ENCODE measurements at regions not wholly inside any gene's neighbourhood (a gene's known extent, or its start where the extent isn't known, plus 50 kb on each side); places are given as distances from the start of the nearest gene placed in this dataset.
A peak's percentile ranks its signal among the peaks of the same experiment; 100 is the strongest.
"Not testable (repeated sequence)": the region's sequence is repeated elsewhere in the genome, so short reads cannot be mapped to it uniquely, and the experiment has no call there.

DNA sequence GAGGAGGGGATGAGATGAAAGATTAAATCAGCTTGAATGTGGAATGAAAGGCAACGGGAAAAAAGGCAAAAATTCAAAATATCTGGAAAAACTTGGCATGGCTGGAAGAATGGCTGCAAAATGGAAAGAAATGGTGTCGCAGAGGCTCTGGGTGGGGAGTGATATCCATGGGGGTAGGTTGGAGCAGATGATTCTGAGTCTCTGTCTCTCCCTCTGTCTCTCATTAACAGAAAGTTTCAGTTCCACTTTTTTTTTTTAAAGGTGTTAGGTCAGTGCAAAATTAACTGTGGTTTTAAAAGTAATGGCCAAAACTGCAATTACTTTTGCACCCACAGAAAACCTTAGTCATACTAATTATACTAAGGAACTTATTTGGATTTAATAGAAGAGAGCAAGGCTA lies 931.1 kb upstream of the USP9Y start:
- no peak overlapping the region for H3K27ac ChIP-seq (ENCODE audit: low read depth in 2 of 2, low read length in 2 of 2)
- H3K4me1 ChIP-seq (ENCODE audit: control insufficient read depth in 2 of 3, insufficient read depth in 2 of 3, low read depth in 1 of 3, low read length in 3 of 3), result no peaks in the 10 kb centered on the region
- H3K27me3 ChIP-seq (ENCODE audit: control insufficient read depth, insufficient read depth, low read length), result no peaks in the 10 kb centered on the region
- TF ChIP-seq, protein P1, sequence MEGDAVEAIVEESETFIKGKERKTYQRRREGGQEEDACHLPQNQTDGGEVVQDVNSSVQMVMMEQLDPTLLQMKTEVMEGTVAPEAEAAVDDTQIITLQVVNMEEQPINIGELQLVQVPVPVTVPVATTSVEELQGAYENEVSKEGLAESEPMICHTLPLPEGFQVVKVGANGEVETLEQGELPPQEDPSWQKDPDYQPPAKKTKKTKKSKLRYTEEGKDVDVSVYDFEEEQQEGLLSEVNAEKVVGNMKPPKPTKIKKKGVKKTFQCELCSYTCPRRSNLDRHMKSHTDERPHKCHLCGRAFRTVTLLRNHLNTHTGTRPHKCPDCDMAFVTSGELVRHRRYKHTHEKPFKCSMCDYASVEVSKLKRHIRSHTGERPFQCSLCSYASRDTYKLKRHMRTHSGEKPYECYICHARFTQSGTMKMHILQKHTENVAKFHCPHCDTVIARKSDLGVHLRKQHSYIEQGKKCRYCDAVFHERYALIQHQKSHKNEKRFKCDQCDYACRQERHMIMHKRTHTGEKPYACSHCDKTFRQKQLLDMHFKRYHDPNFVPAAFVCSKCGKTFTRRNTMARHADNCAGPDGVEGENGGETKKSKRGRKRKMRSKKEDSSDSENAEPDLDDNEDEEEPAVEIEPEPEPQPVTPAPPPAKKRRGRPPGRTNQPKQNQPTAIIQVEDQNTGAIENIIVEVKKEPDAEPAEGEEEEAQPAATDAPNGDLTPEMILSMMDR (IDR thresholded peaks at IDR 0.05; ENCODE audit: borderline replicate concordance, extremely low read depth, insufficient read depth), result no peak
- DNase-seq (no peak), FAIRE-seq (no peak)
- H3K36me3 ChIP-seq (ENCODE audit: control insufficient read depth in 2 of 3, insufficient read depth in 3 of 3, low read length in 3 of 3), result no peaks in the 10 kb centered on the region
- intact Hi-C loops (cut with DNase I), result no loop called here
- no peak overlapping the region for H3K4me3 ChIP-seq (ENCODE audit: low read length in 3 of 3)
- H3K9ac ChIP-seq (ENCODE audit: low read length in 3 of 3), result no peak overlapping the region
- no peaks in the 10 kb centered on the region for H3K9me3 ChIP-seq (ENCODE audit: control insufficient read depth in 2 of 3, insufficient read depth in 1 of 3, low read length in 3 of 3)

DNA sequence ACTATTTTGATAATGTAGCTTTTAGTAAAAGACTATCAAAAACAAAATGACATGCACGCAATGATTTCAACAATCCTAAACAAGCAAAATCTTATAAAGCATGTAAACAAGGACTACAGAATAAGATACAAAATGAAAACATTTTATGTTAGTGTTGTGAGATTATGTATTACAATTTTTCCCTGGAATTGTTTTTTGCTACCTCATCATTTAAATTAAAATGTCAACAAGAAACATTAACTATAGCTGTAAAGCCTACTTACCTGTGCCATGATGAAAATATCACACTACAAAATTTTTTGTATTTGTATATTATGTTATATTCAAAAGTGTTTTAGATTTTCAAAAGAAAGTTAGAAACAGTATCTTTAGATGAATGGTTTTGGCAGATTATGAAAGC lies 921.3 kb upstream of the USP9Y start:
- DNase-seq; H3K9ac ChIP-seq (ENCODE audit: low read length in 3 of 3); FAIRE-seq; H3K27me3 ChIP-seq (ENCODE audit: control insufficient read depth, insufficient read depth, low read length); H3K4me3 ChIP-seq (ENCODE audit: low read length in 3 of 3); H3K27ac ChIP-seq (ENCODE audit: low read depth in 2 of 2, low read length in 2 of 2); intact Hi-C loops (cut with DNase I); H3K36me3 ChIP-seq (ENCODE audit: control insufficient read depth in 2 of 3, insufficient read depth in 3 of 3, low read length in 3 of 3); H3K9me3 ChIP-seq (ENCODE audit: control insufficient read depth in 2 of 3, insufficient read depth in 1 of 3, low read length in 3 of 3); H3K4me1 ChIP-seq (ENCODE audit: control insufficient read depth in 2 of 3, insufficient read depth in 2 of 3, low read depth in 1 of 3, low read length in 3 of 3): not testable (repeated sequence)

DNA sequence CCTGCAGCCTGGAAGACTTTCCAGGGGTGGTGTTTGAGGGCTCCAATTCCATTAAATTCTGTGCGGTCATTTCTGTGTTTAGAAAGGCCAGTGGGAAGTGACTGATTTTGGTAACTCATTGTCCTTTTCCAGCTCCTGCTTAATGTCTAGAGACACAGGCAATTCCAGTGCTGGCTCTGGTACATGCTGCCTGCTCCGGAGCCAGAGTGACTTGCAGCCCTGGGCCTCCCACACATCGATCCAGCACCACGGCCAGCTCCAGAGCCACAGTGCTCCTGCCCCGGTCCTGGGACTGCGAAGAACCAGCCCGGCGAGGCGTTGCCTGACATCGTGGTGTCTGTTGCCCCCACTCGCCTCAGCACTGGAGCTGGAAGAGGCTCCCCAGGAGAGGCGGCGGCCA lies 912.0 kb upstream of the USP9Y start:
- H3K36me3 ChIP-seq (ENCODE audit: control insufficient read depth in 2 of 3, insufficient read depth in 3 of 3, low read length in 3 of 3); intact Hi-C loops (cut with DNase I); H3K4me1 ChIP-seq (ENCODE audit: control insufficient read depth in 2 of 3, insufficient read depth in 2 of 3, low read depth in 1 of 3, low read length in 3 of 3); H3K9ac ChIP-seq (ENCODE audit: low read length in 3 of 3); H3K9me3 ChIP-seq (ENCODE audit: control insufficient read depth in 2 of 3, insufficient read depth in 1 of 3, low read length in 3 of 3); H3K27ac ChIP-seq (ENCODE audit: low read depth in 2 of 2, low read length in 2 of 2); H3K27me3 ChIP-seq (ENCODE audit: control insufficient read depth, insufficient read depth, low read length); H3K4me3 ChIP-seq (ENCODE audit: low read length in 3 of 3); FAIRE-seq: not testable (repeated sequence)
- peak in 2 of 5 donors; percentile 0 to 2 for DNase-seq

DNA sequence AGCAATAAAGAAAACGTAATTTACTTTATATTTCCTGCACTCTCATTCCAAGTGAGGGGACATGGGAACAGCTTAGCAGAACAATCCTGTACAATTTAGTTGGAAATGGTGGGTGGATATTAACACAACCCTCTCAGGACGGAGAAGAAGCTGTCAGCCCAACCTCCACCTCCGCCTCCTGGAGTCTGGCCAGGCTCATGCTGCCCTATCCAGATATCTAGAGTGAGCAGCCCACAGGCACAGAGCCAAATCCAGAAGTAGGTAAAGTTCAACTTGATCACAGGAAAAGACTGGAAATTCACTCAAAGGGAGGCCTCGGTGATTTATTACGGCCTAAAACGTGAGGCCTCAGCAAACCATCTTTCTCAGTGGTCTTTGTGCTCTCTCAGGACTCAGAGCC lies 877.3 kb upstream of the USP9Y start:
- H3K36me3 ChIP-seq (ENCODE audit: control insufficient read depth in 2 of 3, insufficient read depth in 3 of 3, low read length in 3 of 3); DNase-seq; H3K27ac ChIP-seq (ENCODE audit: low read depth in 2 of 2, low read length in 2 of 2); H3K9me3 ChIP-seq (ENCODE audit: control insufficient read depth in 2 of 3, insufficient read depth in 1 of 3, low read length in 3 of 3); intact Hi-C loops (cut with DNase I); H3K4me3 ChIP-seq (ENCODE audit: low read length in 3 of 3); H3K9ac ChIP-seq (ENCODE audit: low read length in 3 of 3); H3K4me1 ChIP-seq (ENCODE audit: control insufficient read depth in 2 of 3, insufficient read depth in 2 of 3, low read depth in 1 of 3, low read length in 3 of 3); H3K27me3 ChIP-seq (ENCODE audit: control insufficient read depth, insufficient read depth, low read length); FAIRE-seq: not testable (repeated sequence)

DNA sequence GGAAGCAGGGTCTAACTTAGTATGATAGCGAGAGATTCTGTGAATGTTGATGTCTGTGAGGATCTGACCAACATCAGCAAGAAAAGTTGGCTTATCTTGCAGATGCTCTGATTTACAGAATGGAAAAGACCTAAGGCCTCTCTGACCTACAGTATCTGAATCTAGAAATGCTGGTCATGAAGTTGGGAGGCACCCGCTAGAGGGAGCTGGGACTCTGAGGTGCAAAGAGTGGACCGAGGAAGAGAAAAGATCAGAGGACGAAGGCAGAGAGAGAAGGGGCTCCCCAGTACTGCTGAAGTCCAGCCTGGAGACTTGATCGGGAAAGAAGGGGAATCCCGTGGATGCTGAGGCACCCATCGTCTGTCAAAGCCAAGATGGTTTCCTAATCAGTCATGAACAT lies 866.8 kb upstream of the USP9Y start:
- intact Hi-C loops (cut with DNase I); FAIRE-seq; DNase-seq: not testable (repeated sequence)

More for the DNA sequence above, 866.8 kb upstream of the USP9Y start:
- H3K4me1 ChIP-seq (ENCODE audit: control insufficient read depth in 2 of 3, insufficient read depth in 2 of 3, low read depth in 1 of 3, low read length in 3 of 3); H3K36me3 ChIP-seq (ENCODE audit: control insufficient read depth in 2 of 3, insufficient read depth in 3 of 3, low read length in 3 of 3); H3K9me3 ChIP-seq (ENCODE audit: control insufficient read depth in 2 of 3, insufficient read depth in 1 of 3, low read length in 3 of 3); H3K9ac ChIP-seq (ENCODE audit: low read length in 3 of 3); H3K27ac ChIP-seq (ENCODE audit: low read depth in 2 of 2, low read length in 2 of 2); H3K27me3 ChIP-seq (ENCODE audit: control insufficient read depth, insufficient read depth, low read length); H3K4me3 ChIP-seq (ENCODE audit: low read length in 3 of 3): not testable (repeated sequence)

Measured in kidney (tissue), 13 donors.